Neural cell (in vitro differentiated cells): ENCODE measurements at regions not wholly inside any gene's neighbourhood (a gene's known extent, or its start where the extent isn't known, plus 50 kb on each side); places are given as distances from the start of the nearest gene placed in this dataset.
"Not testable (repeated sequence)": the region's sequence is repeated elsewhere in the genome, so short reads cannot be mapped to it uniquely, and the experiment has no call there.

Experiments used
- H2AFZ ChIP-seq: fragments of 200-600, 300-800 bp; sonication (generic), shearing (Covaris generic); 2 replicates; pipeline ENCODE4 v1.6.0; 2014; ENCODE audit warnings: low read depth, mild to moderate bottlenecking, antibody characterized with exemption, low read length, moderate library complexity
- H3F3A ChIP-seq: fragments of 200-600 bp; shearing (Covaris generic); 2 replicates; pipeline ENCODE4 v1.6.1; 2016; ENCODE audit warnings: mild to moderate bottlenecking, moderate library complexity, mixed read lengths, antibody characterized with exemption, low read length; ENCODE audit not compliant: insufficient read depth, poor library complexity, severe bottlenecking
- H3K27ac ChIP-seq: fragments of 200-600, 300-800 bp; sonication (generic), shearing (Covaris generic); 2 replicates; pipeline ENCODE4 v1.5.1; 2014; ENCODE audit warnings: mild to moderate bottlenecking, low read length, moderate library complexity
- H3K27me3 ChIP-seq: fragments of 300-800, 200-600 bp; sonication (generic), shearing (Covaris generic); 2 replicates; pipeline ENCODE4 v1.6.0; 2014; ENCODE audit warnings: mild to moderate bottlenecking, low read depth, low read length, moderate library complexity; ENCODE audit not compliant: insufficient read depth
- H3K36me3 ChIP-seq: fragments of 300-800, 200-600 bp; sonication (generic), shearing (Covaris generic); 2 replicates; pipeline ENCODE4 v1.5.1; 2014; ENCODE audit warnings: mild to moderate bottlenecking, antibody characterized with exemption, low read length, moderate library complexity; ENCODE audit not compliant: insufficient read depth
- H3K4me2 ChIP-seq: fragments of 300-800, 200-600 bp; sonication (generic), shearing (Covaris generic); 2 replicates; pipeline ENCODE4 v1.6.0; 2014; ENCODE audit warnings: mild to moderate bottlenecking, low read length
- H3K4me3 ChIP-seq: fragments of 300-800, 200-600 bp; sonication (generic), shearing (Covaris generic); 2 replicates; pipeline ENCODE4 v1.5.1; 2014; ENCODE audit warnings: mild to moderate bottlenecking, low read length, moderate library complexity
- H3K79me2 ChIP-seq: fragments of 200-600 bp; shearing (Covaris generic); replicated peaks from 2 replicates; pipeline ENCODE4 v1.6.0; 2014; ENCODE audit warnings: mild to moderate bottlenecking, low read length, moderate library complexity; ENCODE audit not compliant: insufficient read depth
- H3K9ac ChIP-seq: fragments of 300-800, 200-600 bp; sonication (generic), shearing (Covaris generic); 2 replicates; pipeline ENCODE4 v1.6.1; 2016; ENCODE audit warnings: mild to moderate bottlenecking, low read length, mixed read lengths
- H3K9me2 ChIP-seq: fragments of 200-600 bp; shearing (Covaris generic); 2 replicates; pipeline ENCODE4 v1.6.1; 2016; ENCODE audit warnings: mild to moderate bottlenecking, low read length, mixed read lengths; ENCODE audit not compliant: insufficient read depth
- H3K9me3 ChIP-seq: fragments of 200-600, 300-800 bp; sonication (generic), shearing (Covaris generic); 2 replicates; pipeline ENCODE4 v1.6.1; 2016; ENCODE audit warnings: mild to moderate bottlenecking, mixed run types, low read length, moderate library complexity, mixed read lengths
- H4K20me1 ChIP-seq: fragments of 200-600 bp; shearing (Covaris generic); 2 replicates; pipeline ENCODE4 v1.6.1; 2016; ENCODE audit warnings: mild to moderate bottlenecking, mixed run types; ENCODE audit not compliant: insufficient read depth
- EP300 ChIP-seq: fragments of 450-650 bp; conservative IDR thresholded peaks from 2 replicates; pipeline ENCODE4 v1.6.1; 2014; ENCODE audit warnings: antibody characterized with exemption, mild to moderate bottlenecking, moderate library complexity; ENCODE audit not compliant: poor library complexity, severe bottlenecking
- EZH2 ChIP-seq: fragments of 200-600, 300-800 bp; shearing (Covaris generic), sonication (generic); IDR thresholded peaks from 2 replicates; pipeline ENCODE4 v1.6.1; 2014; ENCODE audit warnings: antibody characterized with exemption, low read length, borderline replicate concordance, mild to moderate bottlenecking; ENCODE audit not compliant: insufficient read depth, poor library complexity, severe bottlenecking
- MXI1 ChIP-seq: fragments of 450-650 bp; conservative IDR thresholded peaks from 2 replicates; pipeline ENCODE4 v1.6.1; 2014; ENCODE audit warnings: antibody characterized with exemption, mild to moderate bottlenecking; ENCODE audit not compliant: poor library complexity, severe bottlenecking
- POLR2AphosphoS5 ChIP-seq: IDR thresholded peaks from 2 replicates; pipeline ENCODE4 v1.6.1; 2012
- RAD21 ChIP-seq: fragments of 450-650 bp; conservative IDR thresholded peaks from 2 replicates; pipeline ENCODE4 v1.6.1; 2014; ENCODE audit warnings: antibody characterized with exemption, mild to moderate bottlenecking, moderate library complexity
- SMC3 ChIP-seq: fragments of 450-650 bp; conservative IDR thresholded peaks from 2 replicates; pipeline ENCODE4 v1.6.1; 2014; ENCODE audit warnings: antibody characterized with exemption, mild to moderate bottlenecking, moderate library complexity; ENCODE audit not compliant: poor library complexity
- TF ChIP-seq, protein P1 (sequence below): IDR thresholded peaks from 2 replicates; pipeline ENCODE4 v1.6.1; 2012; ENCODE audit warnings: borderline replicate concordance
- TF ChIP-seq, protein P2 (sequence below): fragments of 450-650 bp; IDR thresholded peaks from 2 replicates; pipeline ENCODE4 v1.5.1; 2014; ENCODE audit warnings: antibody characterized with exemption, mild to moderate bottlenecking, moderate library complexity; ENCODE audit not compliant: poor library complexity, severe bottlenecking

DNA sequence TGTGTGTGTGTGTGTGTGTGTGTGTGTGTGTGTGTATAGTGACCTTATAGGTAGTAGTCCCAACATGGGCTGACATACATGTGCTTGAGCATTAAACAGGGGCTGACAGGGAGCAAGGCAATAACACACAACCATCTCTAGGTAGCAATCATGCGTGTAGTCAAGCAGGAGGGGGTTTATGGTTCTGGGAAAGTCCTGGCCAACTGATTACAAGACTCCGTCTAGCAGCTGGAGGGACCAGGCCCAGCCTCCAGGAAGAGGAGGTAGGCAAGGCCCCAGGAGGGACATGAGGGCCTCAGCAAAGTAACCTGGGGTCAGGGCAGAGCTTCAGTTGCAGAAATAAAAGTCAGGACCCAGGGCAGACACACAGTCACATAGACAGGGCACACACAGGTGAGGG, 60.6 kb upstream of the E2F3 start:
- no peaks in the 10 kb centered on the region for H4K20me1 ChIP-seq
- no peaks in the 10 kb centered on the region for H3K36me3 ChIP-seq
- TF ChIP-seq RAD21 (no peak), MXI1 (no peak), EP300 (no peak), SMC3 (no peak)
- TF ChIP-seq, protein P1, sequence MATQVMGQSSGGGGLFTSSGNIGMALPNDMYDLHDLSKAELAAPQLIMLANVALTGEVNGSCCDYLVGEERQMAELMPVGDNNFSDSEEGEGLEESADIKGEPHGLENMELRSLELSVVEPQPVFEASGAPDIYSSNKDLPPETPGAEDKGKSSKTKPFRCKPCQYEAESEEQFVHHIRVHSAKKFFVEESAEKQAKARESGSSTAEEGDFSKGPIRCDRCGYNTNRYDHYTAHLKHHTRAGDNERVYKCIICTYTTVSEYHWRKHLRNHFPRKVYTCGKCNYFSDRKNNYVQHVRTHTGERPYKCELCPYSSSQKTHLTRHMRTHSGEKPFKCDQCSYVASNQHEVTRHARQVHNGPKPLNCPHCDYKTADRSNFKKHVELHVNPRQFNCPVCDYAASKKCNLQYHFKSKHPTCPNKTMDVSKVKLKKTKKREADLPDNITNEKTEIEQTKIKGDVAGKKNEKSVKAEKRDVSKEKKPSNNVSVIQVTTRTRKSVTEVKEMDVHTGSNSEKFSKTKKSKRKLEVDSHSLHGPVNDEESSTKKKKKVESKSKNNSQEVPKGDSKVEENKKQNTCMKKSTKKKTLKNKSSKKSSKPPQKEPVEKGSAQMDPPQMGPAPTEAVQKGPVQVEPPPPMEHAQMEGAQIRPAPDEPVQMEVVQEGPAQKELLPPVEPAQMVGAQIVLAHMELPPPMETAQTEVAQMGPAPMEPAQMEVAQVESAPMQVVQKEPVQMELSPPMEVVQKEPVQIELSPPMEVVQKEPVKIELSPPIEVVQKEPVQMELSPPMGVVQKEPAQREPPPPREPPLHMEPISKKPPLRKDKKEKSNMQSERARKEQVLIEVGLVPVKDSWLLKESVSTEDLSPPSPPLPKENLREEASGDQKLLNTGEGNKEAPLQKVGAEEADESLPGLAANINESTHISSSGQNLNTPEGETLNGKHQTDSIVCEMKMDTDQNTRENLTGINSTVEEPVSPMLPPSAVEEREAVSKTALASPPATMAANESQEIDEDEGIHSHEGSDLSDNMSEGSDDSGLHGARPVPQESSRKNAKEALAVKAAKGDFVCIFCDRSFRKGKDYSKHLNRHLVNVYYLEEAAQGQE, result no peak
- no peak overlapping the region for H3K4me2 ChIP-seq
- no peak overlapping the region for H3K4me3 ChIP-seq
- H3F3A ChIP-seq, result no peaks in the 10 kb centered on the region
- no peaks in the 10 kb centered on the region for H3K9me3 ChIP-seq
- no peak overlapping the region for H3K27ac ChIP-seq
- no peak overlapping the region for H3K9ac ChIP-seq
- no peaks in the 10 kb centered on the region for H3K9me2 ChIP-seq
- H3K79me2 ChIP-seq, result no peaks in the 10 kb centered on the region
- H3K27me3 ChIP-seq, result no peaks in the 10 kb centered on the region
- H2AFZ ChIP-seq, result no peak overlapping the region

DNA sequence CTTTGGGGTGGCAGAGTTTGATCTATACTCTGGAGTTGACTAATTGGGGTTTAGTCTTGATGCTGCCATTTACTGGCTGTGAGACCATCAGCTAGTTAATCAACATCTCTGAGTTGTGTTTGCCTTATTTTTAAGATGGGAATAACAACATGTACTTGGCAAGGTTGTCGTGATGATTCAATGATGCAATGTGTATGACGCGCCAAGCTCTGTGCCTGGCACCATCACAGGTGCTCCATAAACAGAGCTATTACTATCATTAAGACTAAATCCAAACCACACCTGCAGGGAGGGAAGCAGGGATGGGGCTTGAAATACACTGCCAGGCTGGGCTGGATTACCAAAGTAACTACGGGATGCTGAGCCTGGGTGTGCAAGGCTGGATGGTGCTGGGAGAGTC, 60.1 kb upstream of the E2F3 start:
- Histone ChIP-seq H2AFZ (no peak overlapping the region), H3K9me3 (no peaks in the 10 kb centered on the region)

DNA sequence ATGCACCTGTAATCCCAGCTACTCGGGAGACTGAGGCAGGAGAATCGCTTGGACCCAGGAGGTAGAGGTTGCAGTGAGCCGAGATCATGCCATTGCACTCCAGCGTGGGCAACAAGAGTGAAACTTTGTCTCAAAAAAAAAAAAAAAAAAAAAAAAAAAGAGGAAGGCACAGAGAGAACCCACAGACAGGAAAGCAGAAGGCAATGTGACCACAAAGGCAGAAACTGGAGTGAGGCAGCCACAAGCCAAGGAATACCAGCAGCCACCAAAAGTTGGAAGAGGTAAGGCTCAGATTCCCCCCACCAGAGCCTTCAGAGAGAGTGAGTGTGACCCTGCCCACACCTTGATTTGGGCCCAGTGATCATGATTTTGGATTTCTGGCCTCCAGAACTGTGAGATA, 54.7 kb upstream of the E2F3 start:
- H3F3A ChIP-seq, H3K9me2 ChIP-seq, H4K20me1 ChIP-seq, H2AFZ ChIP-seq, H3K79me2 ChIP-seq, H3K27me3 ChIP-seq, H3K9ac ChIP-seq, H3K36me3 ChIP-seq, H3K27ac ChIP-seq, H3K4me2 ChIP-seq, H3K4me3 ChIP-seq, H3K9me3 ChIP-seq: not testable (repeated sequence)

More for the DNA sequence above, 60.1 kb upstream of the E2F3 start:
- Histone ChIP-seq H4K20me1 (no peaks in the 10 kb centered on the region), H3K9me2 (no peaks in the 10 kb centered on the region), H3K9ac (no peak overlapping the region), H3F3A (no peaks in the 10 kb centered on the region), H3K27me3 (no peaks in the 10 kb centered on the region), H3K27ac (no peak overlapping the region), H3K36me3 (no peaks in the 10 kb centered on the region), H3K79me2 (no peaks in the 10 kb centered on the region), H3K4me3 (no peak overlapping the region), H3K4me2 (no peak overlapping the region)
- TF ChIP-seq SMC3 (no peak), MXI1 (no peak), EP300 (no peak), EZH2 (no peak), POLR2AphosphoS5 (no peak)
- TF ChIP-seq, protein P2, sequence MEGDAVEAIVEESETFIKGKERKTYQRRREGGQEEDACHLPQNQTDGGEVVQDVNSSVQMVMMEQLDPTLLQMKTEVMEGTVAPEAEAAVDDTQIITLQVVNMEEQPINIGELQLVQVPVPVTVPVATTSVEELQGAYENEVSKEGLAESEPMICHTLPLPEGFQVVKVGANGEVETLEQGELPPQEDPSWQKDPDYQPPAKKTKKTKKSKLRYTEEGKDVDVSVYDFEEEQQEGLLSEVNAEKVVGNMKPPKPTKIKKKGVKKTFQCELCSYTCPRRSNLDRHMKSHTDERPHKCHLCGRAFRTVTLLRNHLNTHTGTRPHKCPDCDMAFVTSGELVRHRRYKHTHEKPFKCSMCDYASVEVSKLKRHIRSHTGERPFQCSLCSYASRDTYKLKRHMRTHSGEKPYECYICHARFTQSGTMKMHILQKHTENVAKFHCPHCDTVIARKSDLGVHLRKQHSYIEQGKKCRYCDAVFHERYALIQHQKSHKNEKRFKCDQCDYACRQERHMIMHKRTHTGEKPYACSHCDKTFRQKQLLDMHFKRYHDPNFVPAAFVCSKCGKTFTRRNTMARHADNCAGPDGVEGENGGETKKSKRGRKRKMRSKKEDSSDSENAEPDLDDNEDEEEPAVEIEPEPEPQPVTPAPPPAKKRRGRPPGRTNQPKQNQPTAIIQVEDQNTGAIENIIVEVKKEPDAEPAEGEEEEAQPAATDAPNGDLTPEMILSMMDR, result no peak
- TF ChIP-seq, protein P1, result no peak
